H9 (cell line): ENCODE measurements at regions not wholly inside any gene's neighbourhood (a gene's known extent, or its start where the extent isn't known, plus 50 kb on each side); places are given as distances from the start of the nearest gene placed in this dataset.

ENCODE experiments used
- DNase-seq: peaks from one replicate; pipeline ENCODE4 v3.0.0-alpha.2; 2017
- H2AFZ ChIP-seq: one replicate; pipeline ENCODE4 v1.6.1; 2013; ENCODE audit warnings: mild to moderate bottlenecking, low read length, control low read depth, moderate library complexity
- H2AK5ac ChIP-seq: 2 replicates; pipeline ENCODE4 v1.6.1; 2013; ENCODE audit warnings: low read length, control low read depth, mixed read lengths; ENCODE audit not compliant: insufficient read length
- H2BK120ac ChIP-seq: one replicate; pipeline ENCODE4 v1.6.1; 2013; ENCODE audit warnings: low read depth, mild to moderate bottlenecking, low read length, control low read depth, inconsistent platforms; ENCODE audit not compliant: poor library complexity, severe bottlenecking
- H2BK12ac ChIP-seq: 2 replicates; pipeline ENCODE4 v1.6.1; 2013; ENCODE audit warnings: low read length, control low read depth, mixed read lengths, low read depth; ENCODE audit not compliant: insufficient read length
- H2BK15ac ChIP-seq: 2 replicates; pipeline ENCODE4 v1.6.1; 2013; ENCODE audit warnings: low read depth, low read length, control low read depth
- H2BK20ac ChIP-seq: one replicate; pipeline ENCODE4 v1.6.1; 2013; ENCODE audit warnings: low read depth, mild to moderate bottlenecking, low read length, control low read depth, inconsistent platforms; ENCODE audit not compliant: poor library complexity, severe bottlenecking
- H2BK5ac ChIP-seq: 2 replicates; pipeline ENCODE4 v1.6.1; 2013; ENCODE audit warnings: low read length, control low read depth, mixed read lengths; ENCODE audit not compliant: insufficient read length
- H3K14ac ChIP-seq: 2 replicates; pipeline ENCODE4 v1.6.1; 2013; ENCODE audit warnings: low read length, control low read depth; ENCODE audit not compliant: insufficient read depth
- H3K18ac ChIP-seq: 2 replicates; pipeline ENCODE4 v1.6.1; 2013; ENCODE audit warnings: low read depth, mild to moderate bottlenecking, mixed read lengths, low read length, control low read depth; ENCODE audit not compliant: insufficient read length
- H3K23ac ChIP-seq: 2 replicates; pipeline ENCODE4 v1.6.1; 2013; ENCODE audit warnings: low read length, control low read depth, mixed read lengths, low read depth; ENCODE audit not compliant: insufficient read length
- H3K23me2 ChIP-seq: 2 replicates; pipeline ENCODE4 v1.6.1; 2013; ENCODE audit warnings: low read depth, mild to moderate bottlenecking, mixed read lengths, low read length, control low read depth; ENCODE audit not compliant: insufficient read length, poor library complexity, severe bottlenecking
- H3K27ac ChIP-seq: 2 replicates; pipeline ENCODE4 v1.5.1; 2013; ENCODE audit warnings: low read length, control low read depth, mixed read lengths, low read depth; ENCODE audit not compliant: insufficient read length
- H3K27me3 ChIP-seq: 2 replicates; pipeline ENCODE4 v1.6.1; 2013; ENCODE audit warnings: low read length, control low read depth, inconsistent platforms; ENCODE audit not compliant: insufficient read depth
- H3K4ac ChIP-seq: 2 replicates; pipeline ENCODE4 v1.6.1; 2013; ENCODE audit warnings: low read depth, mild to moderate bottlenecking, control low read depth, inconsistent platforms, low read length, moderate library complexity
- H3K4me1 ChIP-seq: 2 replicates; pipeline ENCODE4 v1.6.1; 2013; ENCODE audit warnings: low read length, control low read depth, inconsistent platforms; ENCODE audit not compliant: insufficient read depth
- H3K4me2 ChIP-seq: 2 replicates; pipeline ENCODE4 v1.6.1; 2013; ENCODE audit warnings: low read length, control low read depth, mixed read lengths; ENCODE audit not compliant: insufficient read length, insufficient read depth
- H3K56ac ChIP-seq: 2 replicates; pipeline ENCODE4 v1.6.1; 2013; ENCODE audit warnings: low read depth, mild to moderate bottlenecking, mixed read lengths, low read length, control low read depth; ENCODE audit not compliant: insufficient read length
- H3K79me1 ChIP-seq: 2 replicates; pipeline ENCODE4 v1.6.1; 2013; ENCODE audit warnings: low read depth, mild to moderate bottlenecking, moderate library complexity, low read length, control low read depth, inconsistent platforms; ENCODE audit not compliant: insufficient read depth, poor library complexity, severe bottlenecking
- H3K79me2 ChIP-seq: 2 replicates; pipeline ENCODE4 v1.6.1; 2013; ENCODE audit warnings: low read length, control low read depth, inconsistent platforms; ENCODE audit not compliant: insufficient read depth
- H3K9ac ChIP-seq: 2 replicates; pipeline ENCODE4 v1.6.1; 2013; ENCODE audit warnings: low read length, control low read depth, mixed read lengths; ENCODE audit not compliant: insufficient read length; ENCODE audit errors: extremely low read depth
- H3K9me3 ChIP-seq: one replicate; pipeline ENCODE4 v1.6.1; 2013; ENCODE audit warnings: low read depth, low read length, inconsistent platforms; ENCODE audit not compliant: control insufficient read depth
- H3T11ph ChIP-seq: one replicate; pipeline ENCODE4 v1.6.1; 2013; ENCODE audit warnings: mild to moderate bottlenecking, low read length, control low read depth, inconsistent platforms
- H4K20me1 ChIP-seq: one replicate; pipeline ENCODE4 v1.6.1; 2013; ENCODE audit not compliant: control insufficient read depth, insufficient read length, insufficient read depth
- H4K5ac ChIP-seq: 2 replicates; pipeline ENCODE4 v1.6.1; 2013; ENCODE audit warnings: low read depth, mild to moderate bottlenecking, mixed read lengths, low read length, control low read depth; ENCODE audit not compliant: insufficient read length
- H4K8ac ChIP-seq: replicated peaks from 2 replicates; pipeline ENCODE4 v1.6.1; 2013; ENCODE audit warnings: low read length, control low read depth, mixed read lengths, low read depth; ENCODE audit not compliant: insufficient read length
- H4K91ac ChIP-seq: 2 replicates; pipeline ENCODE4 v1.6.1; 2013; ENCODE audit warnings: low read depth, mild to moderate bottlenecking, moderate library complexity, mixed read lengths, low read length, control low read depth; ENCODE audit not compliant: insufficient read length
- H3K27ac Mint-ChIP-seq, 3 experiments: 2 replicates in 2 of 3; 3 replicates in 1 of 3; pipeline ENCODE4 v1.8.0; 2020 to 2021; ENCODE audit warnings: mixed read lengths in 3 of 3, mild to moderate bottlenecking in 1 of 3, moderate library complexity in 1 of 3
- H3K27me3 Mint-ChIP-seq: 2 replicates; pipeline ENCODE4 v1.8.0; 2021; ENCODE audit warnings: low read depth, mild to moderate bottlenecking, moderate library complexity, mixed read lengths
- H3K36me3 Mint-ChIP-seq, 3 experiments: 2 replicates in 2 of 3; 3 replicates in 1 of 3; pipeline ENCODE4 v1.8.0; 2020 to 2021; ENCODE audit warnings: low read depth in 3 of 3, mixed read lengths in 3 of 3; ENCODE audit not compliant: insufficient read depth in 1 of 3
- H3K4me1 Mint-ChIP-seq, 2 experiments: 2 replicates each; pipeline ENCODE4 v1.8.0; 2020; ENCODE audit warnings: mixed read lengths in 2 of 2
- H3K4me3 Mint-ChIP-seq, 2 experiments: 2 replicates in 1 of 2; 3 replicates in 1 of 2; pipeline ENCODE4 v1.8.0; 2020 to 2021; ENCODE audit warnings: mild to moderate bottlenecking in 2 of 2, mixed read lengths in 2 of 2, moderate library complexity in 1 of 2
- H3K9me3 Mint-ChIP-seq, 2 experiments: 2 replicates in 1 of 2; 3 replicates in 1 of 2; pipeline ENCODE4 v1.8.0; 2020; ENCODE audit warnings: mild to moderate bottlenecking in 2 of 2, mixed read lengths in 2 of 2, moderate library complexity in 1 of 2
- CTCF ChIP-seq: fragments of 200-600 bp; sonication (generic); conservative IDR thresholded peaks from 3 replicates; pipeline ENCODE4 v1.8.0; 2021; ENCODE audit warnings: antibody characterized with exemption, mild to moderate bottlenecking
- WGBS: extraction: QIAGEN DNeasy Blood & Tissue Kit; methylation state at CpG from one replicate; pipeline ENCODE4 v1.1.7; 2013; ENCODE audit warnings: missing lambda C conversion rate, low lambda C conversion rate, mixed read lengths; ENCODE audit not compliant: insufficient read length; ENCODE audit errors: extremely low coverage; 5-methylcytosine and 5-hydroxymethylcytosine counted together

- no CpG with 5 or more reads among the region's 4 CpGs for WGBS
- Histone ChIP-seq H2BK15ac (no peak overlapping the region), H3T11ph (no peak overlapping the region), H4K91ac (no peak overlapping the region), H3K27me3 (no peaks in the 10 kb centered on the region), H2BK5ac (no peak overlapping the region), H4K5ac (no peak overlapping the region), H3K14ac (no peak overlapping the region), H3K4me1 (peaks cover 2% of the 10 kb centered on the region; the same call in 1 of the 2 replicates), H3K27ac (no peak overlapping the region), H3K18ac (no peak overlapping the region), H2AK5ac (no peak overlapping the region), H4K8ac (no peak overlapping the region), H2BK12ac (no peak overlapping the region), H3K23ac (no peak overlapping the region), H3K79me1 (no peaks in the 10 kb centered on the region), H3K23me2 (no peaks in the 10 kb centered on the region), H2AFZ (no peak overlapping the region), H3K4ac (no peak overlapping the region), H3K56ac (no peak overlapping the region), H3K4me2 (no peak overlapping the region), H3K9me3 (no peaks in the 10 kb centered on the region), H3K79me2 (no peaks in the 10 kb centered on the region), H3K9ac (no peak overlapping the region), H2BK120ac (no peak overlapping the region), H2BK20ac (no peak overlapping the region), H4K20me1 (no peaks in the 10 kb centered on the region)
- no peaks in the 10 kb centered on the region for H3K9me3 Mint-ChIP-seq
- H3K27ac Mint-ChIP-seq, result no peak overlapping the region
- no peaks in the 10 kb centered on the region; a peak in 1 of 7 replicates for H3K36me3 Mint-ChIP-seq
- peaks cover 16 to 17% of the 10 kb centered on the region in 2 experiments for H3K4me1 Mint-ChIP-seq
- H3K27me3 Mint-ChIP-seq, result no peaks in the 10 kb centered on the region
- DNase-seq, result no peak
- H3K4me3 Mint-ChIP-seq, result no peak overlapping the region
- no peak for TF ChIP-seq CTCF
These were observed 625.7 kb upstream of the PCDH9 start for GRCh38 chr13:67855741-67856238.
